ENCODE measurements at regions not wholly inside any gene's neighbourhood (a gene's known extent, or its start where the extent isn't known, plus 50 kb on each side); places are given as distances from the start of the nearest gene placed in this dataset.

GRCh38 chr2:198975779-198976178, 482.0 kb downstream of the SATB2 start:
- intact Hi-C loops (cut with micrococcal nuclease), result no loop called here
- H3K36me3 ChIP-seq (ENCODE audit: low read depth, low read length), result no peaks in the 10 kb centered on the region
- 0 out of 2 replicates have a peak, but pooled peaks cover 16% of the 10 kb centered on the region for H3K9me3 ChIP-seq (ENCODE audit: low read length)
- no peaks in the 10 kb centered on the region for H3F3A ChIP-seq (ENCODE audit: low read length, unreplicated experiment)
- no peaks in the 10 kb centered on the region for H4K20me1 ChIP-seq (ENCODE audit: low read length)
- H3K4me2 ChIP-seq (ENCODE audit: low read length), result no peak overlapping the region
- TF ChIP-seq EZH2phosphoT487 (IDR thresholded peaks at IDR 0.05; ENCODE audit: borderline replicate concordance, low read length), result no peak
- H2AFZ ChIP-seq (ENCODE audit: low read length), result no peak overlapping the region
- ATAC-seq, result no peak
- DNase-seq, result no peak
- H3K4me3 ChIP-seq (ENCODE audit: low read length), result no peak overlapping the region
- ChIA-PET POLR2A (ENCODE audit: unreplicated experiment) (no interaction called here), CTCF (no interaction called here)
- H3K4me1 ChIP-seq (ENCODE audit: insufficient read depth, low read length), result no peaks in the 10 kb centered on the region
- H3K79me2 ChIP-seq (ENCODE audit: low read length), result no peaks in the 10 kb centered on the region
- no TSS peak for BruUV-seq (replicated peaks)
- no peak overlapping the region for H3K27ac ChIP-seq (ENCODE audit: low read length)
- H3K27me3 ChIP-seq (ENCODE audit: low read length), result no peaks in the 10 kb centered on the region
- H3K9me2 ChIP-seq (replicated peaks; ENCODE audit: low read length), result no peaks in the 10 kb centered on the region; the same call in 1 of the 2 replicates
- H3K9ac ChIP-seq (ENCODE audit: low read length), result no peak overlapping the region

GRCh38 chr2:198973785-198974184, 484.0 kb downstream of the SATB2 start:
- ChIA-PET CTCF (no interaction called here), POLR2A (ENCODE audit: unreplicated experiment) (no interaction called here)
- Histone ChIP-seq H3K27ac (ENCODE audit: low read length) (no peak overlapping the region), H3K9ac (ENCODE audit: low read length) (no peak overlapping the region), H3K4me1 (ENCODE audit: insufficient read depth, low read length) (no peaks in the 10 kb centered on the region), H3K79me2 (ENCODE audit: low read length) (no peaks in the 10 kb centered on the region), H4K20me1 (ENCODE audit: low read length) (no peaks in the 10 kb centered on the region), H3K9me2 (replicated peaks; ENCODE audit: low read length) (no peaks in the 10 kb centered on the region), H3K4me3 (ENCODE audit: low read length) (no peak overlapping the region), H3F3A (ENCODE audit: low read length, unreplicated experiment) (no peaks in the 10 kb centered on the region), H3K27me3 (ENCODE audit: low read length) (no peaks in the 10 kb centered on the region), H3K4me2 (ENCODE audit: low read length) (no peak overlapping the region), H2AFZ (ENCODE audit: low read length) (no peak overlapping the region), H3K36me3 (ENCODE audit: low read depth, low read length) (no peaks in the 10 kb centered on the region), H3K9me3 (ENCODE audit: low read length) (0 out of 2 replicates have a peak, but pooled peaks cover 10% of the 10 kb centered on the region)
- intact Hi-C loops (cut with micrococcal nuclease), result no loop called here
- ATAC-seq, result no peak
- no peak for DNase-seq
- BruUV-seq (replicated peaks), result no TSS peak
- TF ChIP-seq EZH2phosphoT487 (IDR thresholded peaks at IDR 0.05; ENCODE audit: borderline replicate concordance, low read length) (no peak), EZH2 (IDR thresholded peaks at IDR 0.05; ENCODE audit: low read length, unreplicated experiment) (no peak), CTCF (conservative IDR thresholded peaks at IDR 0.05; ENCODE audit: low read depth, low read length) (no peak)

GRCh38 chr2:198973181-198973580, 484.6 kb downstream of the SATB2 start:
- Histone ChIP-seq H3K4me2 (ENCODE audit: low read length) (no peak overlapping the region), H3K27me3 (ENCODE audit: low read length) (no peaks in the 10 kb centered on the region), H4K20me1 (ENCODE audit: low read length) (no peaks in the 10 kb centered on the region), H2AFZ (ENCODE audit: low read length) (no peak overlapping the region), H3K9me2 (replicated peaks; ENCODE audit: low read length) (no peaks in the 10 kb centered on the region), H3K27ac (ENCODE audit: low read length) (no peak overlapping the region), H3F3A (ENCODE audit: low read length, unreplicated experiment) (no peaks in the 10 kb centered on the region), H3K4me1 (ENCODE audit: insufficient read depth, low read length) (no peaks in the 10 kb centered on the region), H3K4me3 (ENCODE audit: low read length) (no peak overlapping the region), H3K36me3 (ENCODE audit: low read depth, low read length) (no peaks in the 10 kb centered on the region), H3K9ac (ENCODE audit: low read length) (no peak overlapping the region), H3K9me3 (ENCODE audit: low read length) (0 out of 2 replicates have a peak, but pooled peaks cover 10% of the 10 kb centered on the region), H3K79me2 (ENCODE audit: low read length) (no peaks in the 10 kb centered on the region)
- no TSS peak for BruUV-seq (replicated peaks)
- DNase-seq, result no peak
- CTCF ChIA-PET, result no interaction called here
- no peak for TF ChIP-seq EZH2phosphoT487 (IDR thresholded peaks at IDR 0.05; ENCODE audit: borderline replicate concordance, low read length)
- no peak for TF ChIP-seq CTCF (conservative IDR thresholded peaks at IDR 0.05; ENCODE audit: low read depth, low read length)
- no peak for TF ChIP-seq EZH2 (IDR thresholded peaks at IDR 0.05; ENCODE audit: low read length, unreplicated experiment)
- POLR2A ChIA-PET (ENCODE audit: unreplicated experiment), result no interaction called here
- no peak for ATAC-seq
- intact Hi-C loops (cut with micrococcal nuclease), result no loop called here

Measured in PC-3 (cell line).